Tibial nerve (tissue), 4 donors: ENCODE measurements at regions not wholly inside any gene's neighbourhood (a gene's known extent, or its start where the extent isn't known, plus 50 kb on each side); places are given as distances from the start of the nearest gene placed in this dataset.

Experiments used
- DNase-seq, 2 donors: peaks; one replicate each; pipeline ENCODE4 v3.0.0-alpha.2; 2019; ENCODE audit warnings: low spot score in 2 of 2
- H3K27ac ChIP-seq, 4 donors: fragments of 200-600 bp; sonication (generic) in 3 of 4; one replicate each; pipeline ENCODE4 v1.5.1; 2017 to 2019; ENCODE audit warnings: mild to moderate bottlenecking in 1 of 4
- H3K27me3 ChIP-seq, 2 donors: fragments of 200-600 bp; sonication (generic) in 1 of 2; one replicate each; pipeline versions ENCODE4 v1.5.1 to v1.6.0; 2017 to 2019
- H3K36me3 ChIP-seq, 3 donors: fragments of 200-600 bp; sonication (generic); one replicate each; pipeline ENCODE4 v1.5.1; 2018 to 2019
- H3K4me1 ChIP-seq, 4 donors: fragments of 200-600 bp; sonication (generic) in 3 of 4; one replicate each; pipeline ENCODE4 v1.5.1; 2017 to 2019
- H3K4me3 ChIP-seq, 4 donors: fragments of 200-600 bp; sonication (generic) in 3 of 4; one replicate each; pipeline ENCODE4 v1.5.1; 2017 to 2019; ENCODE audit warnings: mild to moderate bottlenecking in 1 of 4, moderate library complexity in 1 of 4
- H3K9me3 ChIP-seq, 4 donors: fragments of 200-600 bp; sonication (generic) in 3 of 4; one replicate each; pipeline ENCODE4 v1.5.1; 2017 to 2019
- CTCF ChIP-seq, 5 experiments: fragments of 200-600 bp in 3 of 5; fragments of 450-650 bp in 2 of 5; sonication (generic) in 3 of 5; IDR thresholded peaks; one replicate each; pipeline ENCODE4 v1.5.1; 2016 to 2019; ENCODE audit warnings: antibody characterized with exemption in 5 of 5, mild to moderate bottlenecking in 3 of 5, moderate library complexity in 2 of 5
- EP300 ChIP-seq, 2 donors: sonication (generic); formaldehyde crosslinking; IDR thresholded peaks; one replicate each; pipeline ENCODE4 v1.6.1; 2017; ENCODE audit warnings: antibody characterized with exemption in 2 of 2, mild to moderate bottlenecking in 1 of 2
- POLR2A ChIP-seq, 2 donors: fragments of 450-650 bp; IDR thresholded peaks; one replicate each; pipeline ENCODE4 v1.6.1; 2017; ENCODE audit warnings: antibody characterized with exemption in 2 of 2, mild to moderate bottlenecking in 2 of 2, moderate library complexity in 2 of 2
- WGBS, 2 donors: methylation state at CpG; one replicate each; pipeline ENCODE4 v1.1.5; 2018; 5-methylcytosine and 5-hydroxymethylcytosine counted together

DNA sequence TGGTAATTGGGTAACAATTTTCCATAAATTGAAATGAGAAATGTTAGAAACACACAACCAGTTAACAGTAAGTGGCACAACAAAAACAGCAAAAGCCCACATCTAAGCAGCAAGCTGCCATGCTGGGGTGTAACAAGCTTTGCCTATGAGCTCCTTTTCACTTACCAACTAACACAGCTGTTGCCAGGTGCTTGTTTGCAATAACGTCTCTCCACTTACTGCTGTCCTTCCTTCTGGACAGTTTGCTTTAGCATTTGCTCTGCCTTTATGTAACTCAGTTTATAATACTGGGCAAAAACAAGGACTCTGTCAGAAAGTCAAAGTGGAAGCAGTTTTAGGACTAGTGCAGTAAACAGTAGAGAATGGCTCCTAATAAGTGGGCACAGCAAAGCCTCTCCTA is 740.9 kb downstream of the POM121L12 start:
- Histone ChIP-seq H3K27me3 (no peaks in the 10 kb centered on the region), H3K27ac (no peak overlapping the region), H3K36me3 (no peaks in the 10 kb centered on the region), H3K4me1 (no peaks in the 10 kb centered on the region), H3K4me3 (no peak overlapping the region), H3K9me3 (no peaks in the 10 kb centered on the region)
- no peak for DNase-seq
- TF ChIP-seq CTCF (IDR thresholded peaks at IDR 0.05), result no peak
- no peak for TF ChIP-seq EP300 (IDR thresholded peaks at IDR 0.05)
- TF ChIP-seq POLR2A (IDR thresholded peaks at IDR 0.05), result no peak
- WGBS, 2 donors, result 37 to 82% methylated on average over 1 of the region's 1 CpG

GRCh38 chr7:53789741-53790140 is 752.4 kb upstream of the VSTM2A start:
- 90 to 98% methylated on average over 2 of the region's 2 CpGs for WGBS, 2 donors

GRCh38 chr7:53794816-53795215 is 747.4 kb upstream of the VSTM2A start:
- Histone ChIP-seq H3K4me3 (no peak overlapping the region), H3K4me1 (no peaks in the 10 kb centered on the region), H3K36me3 (no peaks in the 10 kb centered on the region), H3K27me3 (no peaks in the 10 kb centered on the region), H3K27ac (no peak overlapping the region), H3K9me3 (peaks cover 0 to 4% (median 0%) of the 10 kb centered on the region in 4 donors)
- 100% methylated on average over 1 of the region's 1 CpG; no CpG with 5 or more reads in 1 of the 2 donors for WGBS, 2 donors
- no peak for TF ChIP-seq EP300 (IDR thresholded peaks at IDR 0.05)
- TF ChIP-seq CTCF (IDR thresholded peaks at IDR 0.05), result no peak
- no peak for TF ChIP-seq POLR2A (IDR thresholded peaks at IDR 0.05)
- no peak for DNase-seq

More at GRCh38 chr7:53789741-53790140, 752.4 kb upstream of the VSTM2A start:
- Histone ChIP-seq H3K27ac (no peak overlapping the region), H3K9me3 (peaks cover 0 to 12% (median 0%) of the 10 kb centered on the region in 4 donors), H3K4me3 (no peak overlapping the region), H3K27me3 (no peaks in the 10 kb centered on the region), H3K4me1 (no peaks in the 10 kb centered on the region), H3K36me3 (no peaks in the 10 kb centered on the region)
- TF ChIP-seq CTCF (IDR thresholded peaks at IDR 0.05) (no peak), POLR2A (IDR thresholded peaks at IDR 0.05) (no peak), EP300 (IDR thresholded peaks at IDR 0.05) (no peak)
- no peak for DNase-seq

GRCh38 chr7:53800746-53801145 is 741.4 kb upstream of the VSTM2A start:
- no peaks in the 10 kb centered on the region for H3K27me3 ChIP-seq
- H3K4me3 ChIP-seq, result no peak overlapping the region
- no peaks in the 10 kb centered on the region for H3K36me3 ChIP-seq
- 76 to 78% methylated on average over 4 of the region's 4 CpGs for WGBS, 2 donors
- TF ChIP-seq CTCF (IDR thresholded peaks at IDR 0.05) (no peak), POLR2A (IDR thresholded peaks at IDR 0.05) (no peak), EP300 (IDR thresholded peaks at IDR 0.05) (no peak)
- H3K27ac ChIP-seq, result no peak overlapping the region
- no peak for DNase-seq
- no peaks in the 10 kb centered on the region for H3K4me1 ChIP-seq
- no peaks in the 10 kb centered on the region for H3K9me3 ChIP-seq

DNA sequence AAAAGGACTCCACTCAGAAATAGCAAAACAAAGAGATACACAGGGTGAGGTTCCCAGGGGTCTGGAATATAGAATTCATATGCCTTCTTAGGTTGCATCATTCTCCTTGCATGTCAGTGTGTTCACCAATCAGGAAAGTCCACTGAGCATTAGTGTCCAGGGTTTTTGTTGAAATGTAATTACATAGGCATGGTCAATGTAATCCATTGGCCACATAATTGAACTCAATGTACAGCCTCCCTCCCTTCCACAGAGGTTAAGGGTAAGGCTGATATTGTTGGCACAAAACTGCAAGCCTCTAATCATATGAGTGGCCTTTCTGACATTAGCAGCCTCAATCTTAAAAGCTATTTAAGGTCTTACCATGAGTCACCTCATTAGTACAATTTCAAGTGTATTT is 736.1 kb upstream of the VSTM2A start:
- H3K4me3 ChIP-seq, result no peak overlapping the region
- H3K27me3 ChIP-seq, result no peaks in the 10 kb centered on the region

More for the DNA sequence above, 736.1 kb upstream of the VSTM2A start:
- TF ChIP-seq EP300 (IDR thresholded peaks at IDR 0.05) (no peak), CTCF (IDR thresholded peaks at IDR 0.05) (no peak)
- Histone ChIP-seq H3K36me3 (no peaks in the 10 kb centered on the region), H3K9me3 (no peaks in the 10 kb centered on the region), H3K27ac (no peak overlapping the region), H3K4me1 (no peaks in the 10 kb centered on the region)
- DNase-seq, result no peak
